Testis (tissue), 2 donors: ENCODE measurements at regions not wholly inside any gene's neighbourhood (a gene's known extent, or its start where the extent isn't known, plus 50 kb on each side); places are given as distances from the start of the nearest gene placed in this dataset.

Source experiments
- POLR2A ChIP-seq: fragments of 450-650 bp; IDR thresholded peaks from one replicate; pipeline ENCODE4 v1.6.1; 2017; ENCODE audit warnings: antibody characterized with exemption, mild to moderate bottlenecking, moderate library complexity
- TF ChIP-seq, protein P1 (sequence below), 3 experiments: fragments of 450-650 bp in 2 of 3; fragments of 200-600 bp in 1 of 3; sonication (generic) in 1 of 3; IDR thresholded peaks; one replicate each; pipeline ENCODE4 v1.5.1; 2016 to 2019; ENCODE audit warnings: antibody characterized with exemption in 3 of 3, mild to moderate bottlenecking in 2 of 3, moderate library complexity in 1 of 3

DNA sequence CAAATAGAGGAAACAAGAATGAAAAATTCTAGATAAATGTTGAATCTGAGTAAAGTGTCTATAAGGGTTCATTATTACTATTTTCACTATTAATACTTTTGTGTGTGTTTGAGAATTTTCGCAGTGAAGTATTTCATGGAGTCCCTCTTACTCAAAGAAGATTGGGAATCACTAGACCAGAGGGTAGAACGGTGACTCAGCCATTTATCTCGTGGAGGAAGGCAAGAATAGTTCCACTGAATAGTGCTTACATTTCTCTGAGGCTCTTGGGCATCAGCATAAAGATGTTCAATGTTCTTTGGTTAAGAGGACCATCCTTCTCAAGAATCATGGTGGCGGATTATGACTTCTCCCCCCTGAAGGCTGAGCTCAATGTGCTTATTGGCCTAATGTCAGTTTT is 376.7 kb upstream of the ARID1B start:
- TF ChIP-seq, protein P1, sequence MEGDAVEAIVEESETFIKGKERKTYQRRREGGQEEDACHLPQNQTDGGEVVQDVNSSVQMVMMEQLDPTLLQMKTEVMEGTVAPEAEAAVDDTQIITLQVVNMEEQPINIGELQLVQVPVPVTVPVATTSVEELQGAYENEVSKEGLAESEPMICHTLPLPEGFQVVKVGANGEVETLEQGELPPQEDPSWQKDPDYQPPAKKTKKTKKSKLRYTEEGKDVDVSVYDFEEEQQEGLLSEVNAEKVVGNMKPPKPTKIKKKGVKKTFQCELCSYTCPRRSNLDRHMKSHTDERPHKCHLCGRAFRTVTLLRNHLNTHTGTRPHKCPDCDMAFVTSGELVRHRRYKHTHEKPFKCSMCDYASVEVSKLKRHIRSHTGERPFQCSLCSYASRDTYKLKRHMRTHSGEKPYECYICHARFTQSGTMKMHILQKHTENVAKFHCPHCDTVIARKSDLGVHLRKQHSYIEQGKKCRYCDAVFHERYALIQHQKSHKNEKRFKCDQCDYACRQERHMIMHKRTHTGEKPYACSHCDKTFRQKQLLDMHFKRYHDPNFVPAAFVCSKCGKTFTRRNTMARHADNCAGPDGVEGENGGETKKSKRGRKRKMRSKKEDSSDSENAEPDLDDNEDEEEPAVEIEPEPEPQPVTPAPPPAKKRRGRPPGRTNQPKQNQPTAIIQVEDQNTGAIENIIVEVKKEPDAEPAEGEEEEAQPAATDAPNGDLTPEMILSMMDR (IDR thresholded peaks at IDR 0.05), result no peak
- TF ChIP-seq POLR2A, result no peak
